Suppressor macrophage treated with lipopolysaccharide for 1 hour (primary cell): ENCODE measurements at regions not wholly inside any gene's neighbourhood (a gene's known extent, or its start where the extent isn't known, plus 50 kb on each side); places are given as distances from the start of the nearest gene placed in this dataset.

Experiments used
- DNase-seq, 3 donors: peaks; one replicate each; pipeline ENCODE4 v3.0.0-alpha.2; 2020 to 2022

DNA sequence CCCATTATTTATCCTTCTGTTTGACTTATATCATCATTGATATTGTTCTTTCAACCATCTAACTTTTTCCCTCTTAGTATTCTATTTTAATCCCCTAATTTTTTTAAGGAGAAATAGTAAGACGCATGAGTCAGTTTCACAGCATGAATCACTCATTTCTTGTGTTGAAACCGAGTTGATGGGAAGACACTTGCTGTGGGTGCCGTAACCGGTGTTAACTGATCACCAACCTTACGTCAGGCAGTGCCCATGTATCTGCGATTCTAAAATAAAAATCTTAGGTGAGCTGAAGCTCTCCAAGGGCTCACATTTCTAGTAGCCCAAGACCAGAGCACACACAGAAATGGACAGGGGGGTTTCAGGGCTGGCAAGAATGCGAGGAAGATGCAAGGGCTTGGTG is 348.1 kb downstream of the GALR1 start:
- peak in 1 of 3 donors; percentile 2 for DNase-seq

DNA sequence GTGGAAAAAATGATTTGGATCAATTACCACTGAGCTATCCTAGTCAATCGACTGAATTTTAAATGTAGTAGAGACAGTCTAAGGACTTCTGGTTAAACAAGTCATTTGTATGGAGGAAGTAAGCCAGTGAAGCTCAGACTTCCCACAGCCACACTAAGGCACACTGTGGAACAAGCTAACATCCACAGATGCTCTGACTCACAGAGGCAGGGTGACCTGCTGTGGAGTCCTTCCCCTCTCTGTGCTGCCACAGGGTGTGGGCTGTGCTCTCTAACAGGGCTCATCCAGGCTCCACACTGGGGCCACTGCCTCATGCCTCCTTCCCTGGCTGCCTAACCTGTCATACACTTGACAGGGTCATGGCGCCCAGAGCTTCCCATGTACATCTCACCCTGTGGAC is 351.0 kb downstream of the GALR1 start:
- no peak for DNase-seq

DNA sequence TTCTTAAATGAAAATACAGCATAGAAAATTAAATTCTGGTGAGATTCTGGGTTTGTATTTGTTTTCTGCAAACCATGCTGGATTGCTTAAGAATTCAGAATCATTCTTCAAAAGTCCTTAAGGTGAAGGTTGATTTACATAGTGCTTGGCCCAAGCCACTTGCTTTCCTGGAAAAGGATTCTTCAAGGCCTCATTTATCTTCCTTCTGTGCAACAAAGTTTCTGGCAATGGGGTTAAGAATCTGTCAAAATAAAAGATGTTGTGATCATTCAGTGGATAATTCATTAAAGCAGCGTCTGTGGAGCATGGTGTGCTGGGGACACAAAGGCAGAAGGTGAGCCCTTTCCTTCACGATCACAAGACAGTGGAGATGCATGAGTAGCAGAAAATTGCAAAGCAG is 351.9 kb downstream of the GALR1 start:
- DNase-seq = peak in 1 of 3 donors; percentile 12

DNA sequence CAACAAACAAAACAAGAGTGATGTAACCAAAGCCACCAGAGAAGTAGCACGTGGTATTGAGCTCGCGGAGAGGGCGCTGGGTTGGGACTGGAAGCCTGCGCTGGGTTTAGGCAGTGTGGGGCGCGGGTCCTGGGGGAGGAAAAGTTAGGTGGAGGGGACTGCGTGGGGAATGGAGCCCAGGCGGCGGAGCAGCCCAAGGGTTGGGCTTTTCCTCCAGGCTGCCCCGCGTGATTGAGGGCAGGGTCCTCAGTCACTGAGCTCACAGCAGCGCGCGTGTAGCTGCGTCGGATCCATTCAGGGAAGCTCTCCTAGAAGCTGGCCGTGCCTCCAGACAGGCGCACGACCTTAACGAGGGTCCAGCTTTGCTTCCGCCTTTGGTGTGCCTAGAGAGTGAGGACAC is 357.4 kb downstream of the GALR1 start:
- DNase-seq = no peak

DNA sequence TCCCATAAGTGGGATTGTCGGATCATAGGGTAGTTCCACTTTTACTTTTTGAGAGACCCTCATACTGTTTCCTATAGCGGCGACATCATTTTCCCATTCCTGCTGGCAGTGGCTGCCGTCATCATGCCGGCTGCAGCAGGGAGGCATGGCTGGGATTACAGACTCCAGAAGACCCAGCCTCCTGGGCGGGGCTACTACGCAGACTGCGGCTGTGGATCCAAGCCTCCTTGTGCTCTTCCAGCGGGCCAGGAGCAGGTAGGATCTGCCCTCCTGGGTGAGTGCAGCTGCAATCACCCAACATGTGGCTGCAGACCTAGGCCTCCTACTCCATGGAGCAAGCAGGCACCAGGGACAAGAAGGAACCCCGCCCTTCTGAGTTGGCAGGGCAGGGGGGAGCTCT is 359.2 kb downstream of the GALR1 start:
- no peak for DNase-seq

DNA sequence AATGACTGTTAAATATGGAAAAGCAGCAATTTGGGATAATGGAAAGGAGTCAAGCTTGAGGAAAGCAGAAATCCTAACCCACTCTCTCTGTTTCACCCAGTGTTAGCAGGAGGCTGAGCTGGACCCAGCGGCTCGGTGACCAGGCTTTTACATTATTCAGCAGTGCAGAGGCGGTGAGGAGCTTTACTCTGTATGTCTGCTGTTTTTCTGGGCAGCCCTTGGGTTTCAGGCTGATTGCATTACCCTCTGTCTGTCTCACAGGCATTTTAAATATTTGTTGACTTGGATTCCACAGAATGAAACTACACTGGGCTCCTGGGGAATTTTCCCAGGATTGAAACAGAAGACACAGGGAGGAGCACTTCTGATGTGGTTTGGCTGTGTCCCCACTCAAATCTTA is 368.0 kb downstream of the GALR1 start:
- DNase-seq = no peak

- no peak for DNase-seq
Observed at GRCh38 chr18:77619525-77619924, 369.9 kb downstream of the GALR1 start.

GRCh38 chr18:77622009-77622692 is 372.5 kb downstream of the GALR1 start:
- peak in 1 of 3 donors; percentile 20 for DNase-seq

DNA sequence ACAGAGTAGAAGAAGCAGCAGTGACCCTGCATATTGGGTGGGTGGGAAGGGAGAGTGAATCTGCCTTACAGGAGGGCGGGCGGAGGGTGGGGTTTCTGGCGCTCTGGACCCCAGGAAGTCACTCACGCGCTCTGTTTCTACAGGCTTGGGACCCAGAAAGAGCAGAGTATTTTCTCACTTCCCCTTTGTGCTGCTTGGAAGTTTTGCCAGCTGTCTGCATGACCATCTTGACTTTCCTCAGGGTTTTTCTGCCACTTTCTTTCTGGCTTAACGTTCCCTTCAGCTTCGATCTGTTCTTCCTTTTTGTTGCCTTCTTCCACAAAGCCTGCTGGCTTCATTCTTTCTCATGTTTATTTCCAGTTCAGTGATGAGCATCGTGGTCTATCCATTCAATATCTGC is 383.1 kb downstream of the GALR1 start:
- DNase-seq = no peak

GRCh38 chr18:77634494-77634893 is 384.8 kb downstream of the GALR1 start:
- DNase-seq = no peak

GRCh38 chr18:77635451-77635850 is 385.8 kb downstream of the GALR1 start:
- DNase-seq = no peak

GRCh38 chr18:77635858-77636257 is 386.2 kb downstream of the GALR1 start:
- no peak for DNase-seq

DNA sequence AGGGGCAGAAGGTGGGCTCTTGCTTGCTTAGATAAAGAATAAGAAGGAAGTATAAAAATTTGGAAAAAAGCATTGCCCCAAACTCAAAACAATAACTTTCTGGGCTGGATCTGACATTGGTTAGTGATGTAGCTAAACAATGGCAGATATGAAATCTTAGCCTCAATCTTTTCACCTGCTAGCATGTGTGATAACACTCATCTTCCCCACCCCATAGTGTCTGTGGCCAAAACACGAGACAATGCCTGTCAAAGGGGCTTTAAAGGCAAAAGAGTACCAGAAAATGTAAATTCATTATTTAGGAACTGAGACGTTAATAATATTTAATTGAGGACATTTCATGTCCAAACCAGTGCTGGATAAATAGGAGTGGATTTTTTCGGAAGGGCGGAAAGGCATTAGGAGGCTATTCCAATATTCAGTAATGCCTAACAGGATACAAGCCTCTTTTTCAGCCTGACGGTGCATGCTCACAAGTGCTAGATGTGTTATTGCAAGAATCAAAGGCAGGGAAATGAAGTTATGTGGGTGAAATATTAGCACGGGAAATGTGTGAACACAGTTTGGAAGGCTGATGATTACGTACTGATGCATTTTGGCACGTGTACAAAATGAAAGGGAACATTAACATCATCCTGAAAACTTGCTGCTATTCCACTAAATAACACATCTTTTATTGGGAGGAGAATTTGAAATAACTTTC is 395.7 kb downstream of the GALR1 start:
- DNase-seq = no peak

DNA sequence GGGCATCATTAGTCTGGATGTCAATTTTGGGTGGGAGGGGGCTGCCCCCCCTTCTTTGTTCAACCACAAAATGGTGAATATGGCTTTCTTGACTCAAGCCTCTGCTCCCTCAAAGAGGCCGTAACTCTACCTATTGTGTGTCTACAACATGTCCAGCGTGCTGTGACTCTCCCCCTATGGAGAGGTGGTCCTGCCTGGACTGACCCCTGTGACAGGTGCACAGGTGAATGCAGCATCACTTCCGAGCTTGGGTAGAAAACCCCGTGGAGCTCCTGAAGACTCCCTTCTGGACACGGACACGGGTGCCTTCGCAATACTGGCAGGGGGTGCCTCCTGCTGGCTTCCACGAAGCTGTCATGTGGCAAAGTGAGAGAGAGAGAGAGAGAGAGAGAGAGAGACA is 397.8 kb downstream of the GALR1 start:
- no peak for DNase-seq

DNA sequence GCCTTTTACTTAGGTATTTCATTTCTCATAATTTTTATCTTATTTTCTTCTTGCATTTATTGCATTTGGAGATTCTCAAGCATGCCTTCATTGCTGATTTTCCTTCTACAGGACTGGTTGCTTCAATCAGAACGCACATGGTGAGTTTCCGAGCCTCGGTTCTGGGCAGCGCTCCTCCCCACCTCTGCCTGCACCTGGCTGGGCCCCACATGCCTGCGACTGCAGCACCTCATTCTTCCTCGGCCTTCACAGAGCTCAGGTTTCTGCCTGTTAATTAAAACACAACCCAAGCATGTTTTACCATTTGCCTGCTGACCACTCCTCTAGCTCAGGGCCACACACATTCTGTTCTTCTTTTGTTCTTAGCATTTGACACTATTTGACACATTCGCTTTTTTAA is 398.8 kb downstream of the GALR1 start:
- no peak for DNase-seq

DNA sequence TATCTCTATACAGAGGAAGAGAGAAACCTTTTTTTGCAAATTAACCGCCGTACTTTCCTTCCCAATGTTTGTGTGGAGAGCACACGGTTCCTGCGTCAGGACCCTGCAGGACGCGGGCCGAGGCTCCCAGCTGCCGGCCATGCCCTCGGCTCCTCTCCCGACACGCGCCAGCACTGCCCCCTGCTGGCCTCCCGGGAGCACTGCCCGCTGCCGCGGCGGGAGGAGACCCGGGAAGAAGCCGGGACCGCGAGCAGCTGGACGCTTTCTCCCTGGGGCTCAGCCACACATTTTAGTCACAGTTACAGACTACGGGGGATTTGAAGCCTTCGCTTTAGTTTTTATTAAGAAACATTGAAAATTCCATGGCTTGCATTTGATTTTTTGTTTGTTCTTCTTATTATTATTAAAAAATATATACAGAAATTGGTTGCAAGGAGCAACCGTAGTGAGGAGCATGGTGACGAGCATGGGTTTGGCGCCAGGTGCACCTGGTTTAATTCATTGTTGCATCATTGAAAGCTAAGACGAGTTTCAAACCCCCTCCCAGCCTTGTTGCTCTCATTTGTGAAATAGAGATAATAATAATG is 401.2 kb downstream of the GALR1 start:
- DNase-seq = peak; percentile 72 to 90 (median 83)

DNA sequence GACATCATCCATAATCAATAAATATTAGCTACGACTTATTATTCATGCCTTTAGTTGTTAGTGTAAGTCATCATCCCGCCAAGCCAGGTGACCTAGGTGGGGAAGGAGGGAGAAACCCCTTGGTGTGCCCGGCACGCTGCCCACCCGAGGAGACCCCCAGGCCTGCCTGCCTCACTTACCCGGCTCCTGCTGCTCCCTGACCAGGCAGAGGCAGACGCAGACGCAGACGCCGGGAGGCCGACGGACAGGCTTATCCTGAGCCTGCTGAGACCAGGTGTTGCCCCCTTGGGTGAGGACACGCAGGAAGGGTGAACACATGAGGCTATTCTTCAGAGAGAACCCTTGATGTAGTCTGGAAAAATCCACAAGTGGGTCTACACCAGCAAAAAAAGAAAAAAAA is 401.8 kb downstream of the GALR1 start:
- DNase-seq = no peak

DNA sequence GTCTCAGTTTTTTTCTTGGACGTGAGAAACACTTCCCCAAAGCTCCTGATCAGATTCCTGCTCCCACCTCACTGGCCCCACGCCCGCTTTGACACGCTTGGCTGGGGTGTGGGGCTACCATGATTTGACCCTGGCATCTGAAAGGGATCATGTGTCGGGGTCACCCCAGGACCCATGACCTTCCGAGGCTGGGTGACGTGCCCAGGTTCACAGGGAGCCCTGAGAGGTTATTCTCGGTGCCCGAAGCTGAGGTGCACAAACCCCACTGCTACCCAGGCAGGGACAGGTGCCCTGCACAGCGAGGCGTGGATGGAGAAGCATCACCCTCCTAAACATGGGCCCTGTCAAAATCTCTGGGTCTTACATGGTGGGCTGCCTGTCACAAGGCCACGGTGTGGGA is 404.1 kb downstream of the GALR1 start:
- DNase-seq = no peak

DNA sequence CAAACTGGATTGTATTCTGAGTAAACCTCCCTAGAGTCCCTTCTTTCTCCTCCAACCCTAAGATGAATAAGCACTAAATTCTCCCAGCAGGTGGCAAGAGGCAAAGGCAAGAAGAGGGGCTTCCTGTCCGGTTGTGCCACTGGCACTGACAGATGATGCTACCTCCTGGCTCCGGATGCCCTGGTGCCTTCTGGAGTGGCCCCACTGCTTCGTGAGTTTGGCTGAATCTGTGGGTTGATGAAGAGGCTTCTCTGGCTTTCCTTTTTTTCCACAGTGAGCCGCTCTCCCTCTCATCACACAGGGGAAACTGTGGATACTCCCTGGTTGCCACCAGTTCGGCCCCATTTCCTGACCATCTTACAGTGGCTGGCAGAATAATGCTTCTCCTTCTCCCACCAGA is 404.7 kb downstream of the GALR1 start:
- DNase-seq = no peak

DNA sequence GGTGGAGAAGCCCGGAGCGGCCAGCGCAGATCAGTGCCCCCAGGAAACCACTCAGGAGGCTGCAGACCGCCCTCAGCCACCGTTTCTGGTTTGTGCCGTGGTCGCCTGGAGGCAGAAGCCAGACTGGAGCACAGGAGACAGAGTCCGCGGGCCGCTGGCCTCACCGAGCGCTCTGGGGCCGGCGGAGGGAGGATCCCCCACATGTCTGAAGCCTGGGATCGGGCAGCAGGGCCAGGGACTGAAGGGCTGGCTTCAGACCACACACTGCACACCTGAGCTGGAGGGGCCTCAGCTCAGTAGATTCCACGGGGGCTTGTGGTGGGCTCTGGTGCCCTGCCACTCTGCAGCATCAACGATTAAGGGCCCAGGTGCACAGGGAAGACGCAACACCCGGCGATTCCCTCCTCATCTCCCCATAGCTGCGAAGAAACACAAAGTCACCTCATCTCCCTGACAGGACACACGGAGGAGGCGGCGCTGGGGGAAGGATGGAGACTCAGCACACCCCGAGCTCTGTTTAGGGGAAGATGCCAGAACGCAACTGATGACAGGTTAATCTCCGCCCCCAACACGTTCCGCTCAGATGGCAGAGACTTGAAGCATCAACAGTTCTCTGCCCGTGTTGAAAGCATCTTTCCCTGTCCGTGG is 408.1 kb downstream of the GALR1 start:
- DNase-seq = no peak

DNA sequence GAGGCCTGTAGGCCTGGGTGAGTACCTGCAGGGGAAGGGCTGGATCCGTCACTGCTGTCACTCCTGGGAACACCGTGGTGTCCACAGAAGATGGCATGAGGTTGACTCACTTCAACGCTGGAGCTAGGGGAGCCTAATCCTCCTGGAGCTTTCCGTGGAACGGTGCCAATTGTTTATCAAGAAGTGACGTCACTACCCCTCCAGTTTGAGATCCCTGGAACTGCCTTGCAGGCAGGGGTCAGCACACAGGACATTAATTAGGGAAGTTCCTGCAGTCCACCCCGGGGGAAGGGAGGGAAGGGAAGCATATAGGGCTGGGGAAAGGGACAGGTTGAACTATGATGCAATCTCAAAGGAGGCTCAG is 408.6 kb downstream of the GALR1 start:
- DNase-seq = no peak

DNA sequence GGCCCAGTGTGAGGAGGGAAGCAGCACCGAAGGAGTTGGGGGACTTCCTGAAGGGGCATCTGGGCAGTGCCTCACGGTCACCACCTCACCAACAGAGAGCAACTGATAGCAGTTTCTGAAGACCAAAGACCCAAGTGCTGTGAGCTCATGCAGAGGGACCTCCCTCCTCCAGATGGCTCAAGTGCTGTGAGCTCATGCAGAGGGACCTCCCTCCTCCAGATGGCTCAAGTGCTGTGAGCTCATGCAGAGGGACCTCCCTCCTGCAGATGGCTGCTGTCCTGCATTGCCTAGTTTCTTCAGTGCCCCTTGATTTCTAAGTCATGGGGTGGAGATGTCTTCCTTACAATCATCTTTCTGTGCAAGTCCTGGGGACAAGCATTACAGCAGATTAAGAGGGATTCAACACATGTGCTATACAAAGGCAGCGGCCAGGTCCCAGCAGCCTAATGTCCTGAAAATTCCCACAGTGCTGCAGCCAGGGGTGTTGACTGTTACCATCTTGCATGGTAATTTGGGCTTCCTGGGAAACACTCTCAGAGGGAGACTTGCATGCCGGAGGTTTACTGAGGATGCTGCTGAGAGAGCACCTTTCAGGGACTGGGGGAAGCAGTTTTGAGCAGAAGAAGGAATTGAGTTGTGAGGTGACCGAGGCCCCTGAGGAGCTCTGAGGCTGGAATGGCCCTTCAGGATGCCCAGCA is 409.3 kb downstream of the GALR1 start:
- no peak for DNase-seq

DNA sequence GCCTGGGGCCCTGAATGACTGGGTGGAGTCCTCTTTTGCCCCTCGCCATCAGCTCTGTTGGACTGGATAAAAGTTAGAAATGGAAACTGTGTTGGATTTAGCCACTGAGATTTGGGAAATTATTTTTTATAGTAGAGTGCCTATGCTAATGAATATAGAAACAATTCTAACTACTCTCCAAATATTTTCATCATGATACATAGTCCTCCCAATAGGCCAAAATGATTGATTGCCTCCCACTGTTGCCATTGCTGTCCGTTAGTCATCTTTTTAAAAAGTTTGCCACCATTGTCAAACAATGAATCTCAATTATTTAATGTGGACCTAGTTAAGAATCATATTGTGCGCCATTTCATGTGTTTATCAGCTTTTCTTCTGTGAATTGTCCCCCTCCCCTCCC is 417.0 kb downstream of the GALR1 start:
- DNase-seq = no peak
